Heart left ventricle (tissue), 13 donors: ENCODE measurements at regions not wholly inside any gene's neighbourhood (a gene's known extent, or its start where the extent isn't known, plus 50 kb on each side); places are given as distances from the start of the nearest gene placed in this dataset.

ENCODE experiments used
- CTCF ChIP-seq, 12 donors: fragments of 200-600 bp; sonication (generic) in 4 of 12; IDR thresholded peaks; one replicate each; pipeline versions ENCODE4 v1.5.0 to v1.8.0; 2018 to 2022; ENCODE audit warnings: antibody characterized with exemption in 12 of 12, mild to moderate bottlenecking in 5 of 12
- POLR2A ChIP-seq, 2 donors: fragments of 450-650 bp; IDR thresholded peaks; one replicate each; pipeline ENCODE4 v1.6.1; 2017; ENCODE audit warnings: antibody characterized with exemption in 2 of 2, mild to moderate bottlenecking in 2 of 2, moderate library complexity in 2 of 2
- donor health status: ischemic (EF 13 %, LVEDD 7.1; RV severe dilation, severe dysfunction).
- donor health status: DM: no; HTN: yes; CAD: no.
- donor health status: DM: no; HTN: no; CAD: no.
- donor health status: ischemic (EF 25% LVEDD 6.9; RV normal size, moderate dysfunction).
- donor health status: ischemic (EF 25% LVEDD 5.7; RV mildly dilated, moderate dysfunction).
- donor health status: ischemic (EF 35%, LVEDD 5.7; RV mildly dilated, moderate dysfunction).
- donor health status: nonischemic (EF 11% LVEDD 7.7; RV severe dilation, severe dysfunction).
- donor health status: DM: yes; HTN: yes; CAD: no.
- donor health status: PGD.
- donor health status: ischemic (EF 29% LVEDD 5.4; RV normal size, mild dysfunction).
- donor health status: nonischemic (EF 23%, LVEDD 6.1; RV moderate dilation, normal function).

- TF ChIP-seq CTCF (IDR thresholded peaks at IDR 0.05) (no peak), POLR2A (IDR thresholded peaks at IDR 0.05) (no peak)
These were observed 199.0 kb downstream of the KIF26A start for GRCh38 chr14:104337351-104337750.
